Body of pancreas (tissue), 4 donors: ENCODE measurements at regions not wholly inside any gene's neighbourhood (a gene's known extent, or its start where the extent isn't known, plus 50 kb on each side); places are given as distances from the start of the nearest gene placed in this dataset.

ENCODE experiments used
- ATAC-seq: fragments of 150-250 bp; one replicate; pipeline ENCODE4 v1.9.1; 2016
- DNase-seq, 4 donors: peaks; one replicate each; pipeline ENCODE4 v3.0.0-alpha.2; 2019
- H3K27ac ChIP-seq, 4 donors: fragments of 200-600 bp; sonication (generic); 1 replicate in 3 of 4; 2 replicates in 1 of 4; pipeline versions ENCODE4 v1.5.1 to v1.6.1; 2016 to 2019; ENCODE audit warnings: mild to moderate bottlenecking in 1 of 4, mixed read lengths in 1 of 4, moderate library complexity in 1 of 4
- H3K27me3 ChIP-seq, 2 donors: fragments of 200-600 bp; sonication (generic); one replicate each; pipeline ENCODE4 v1.6.0; 2016; ENCODE audit warnings: mild to moderate bottlenecking in 1 of 2
- H3K36me3 ChIP-seq, 2 donors: fragments of 200-600 bp; sonication (generic); replicated peaks in 1 of 2; 2 replicates each; pipeline ENCODE4 v1.5.1; 2016; ENCODE audit warnings: low read depth in 2 of 2; ENCODE audit not compliant: insufficient read depth in 1 of 2
- H3K4me1 ChIP-seq: fragments of 200-600 bp; sonication (generic); one replicate; pipeline ENCODE4 v1.6.0; 2016
- H3K4me3 ChIP-seq, 2 donors: fragments of 200-600 bp; sonication (generic); 1 replicate in 1 of 2; 2 replicates in 1 of 2; pipeline ENCODE4 v1.5.1; 2016 to 2019
- H3K9me3 ChIP-seq, 3 donors: fragments of 200-600 bp; sonication (generic); 1 replicate in 2 of 3; 2 replicates in 1 of 3; pipeline ENCODE4 v1.5.1; 2016
- CTCF ChIP-seq, 7 experiments: fragments of 450-650 bp in 4 of 7; fragments of 200-600 bp in 3 of 7; sonication (generic) in 3 of 7; IDR thresholded peaks; one replicate each; pipeline ENCODE4 v1.5.1; 2016 to 2019; ENCODE audit warnings: antibody characterized with exemption in 7 of 7
- POLR2A ChIP-seq, 3 donors: fragments of 450-650 bp; IDR thresholded peaks; one replicate each; pipeline ENCODE4 v1.6.1; 2016; ENCODE audit warnings: antibody characterized with exemption in 3 of 3, mild to moderate bottlenecking in 2 of 3
- whole genome bisulfite sequencing, 2 donors: methylation state at CpG; one replicate each; pipeline ENCODE4 v1.1.5; 2017; 5-methylcytosine and 5-hydroxymethylcytosine counted together
- intact Hi-C: fragments of 100-400 bp; cut with DNase I; formaldehyde crosslinking; loops from one replicate; pipeline ENCODE4 v1.15.1; 2023

DNA sequence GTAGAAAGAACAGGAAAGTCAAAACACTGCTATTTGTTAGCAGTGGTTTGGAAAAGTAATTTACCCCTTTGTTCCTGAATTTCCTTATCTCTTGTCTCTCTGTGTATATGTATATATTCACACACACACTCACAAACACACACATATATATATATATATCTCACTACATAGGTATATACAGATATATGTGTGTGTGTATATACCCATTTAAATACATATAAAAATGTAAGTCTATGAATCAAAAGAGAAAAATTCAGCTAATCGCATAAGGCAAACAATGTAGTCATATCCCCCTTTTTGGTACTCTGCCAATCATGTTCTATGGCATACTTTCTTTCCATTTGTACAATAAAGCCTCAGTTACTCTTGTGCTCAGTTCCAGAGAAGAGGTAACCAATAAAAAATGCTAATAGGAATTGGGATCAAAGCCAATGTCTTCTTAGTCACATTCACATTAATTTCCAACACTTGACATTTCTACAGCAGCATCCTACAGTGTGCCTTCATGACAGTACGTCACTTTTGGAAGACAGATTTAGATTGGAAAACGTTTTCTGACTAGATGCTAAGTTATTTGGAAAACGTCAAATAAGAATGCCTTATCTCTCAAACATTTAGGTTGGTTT is 94.6 kb downstream of the MC4R start:
- Histone ChIP-seq H3K27ac (no peak overlapping the region), H3K27me3 (no peaks in the 10 kb centered on the region), H3K9me3 (no peaks in the 10 kb centered on the region), H3K4me1 (no peaks in the 10 kb centered on the region), H3K4me3 (no peak overlapping the region), H3K36me3 (no peaks in the 10 kb centered on the region)
- TF ChIP-seq POLR2A (IDR thresholded peaks at IDR 0.05), result no peak
- TF ChIP-seq CTCF (IDR thresholded peaks at IDR 0.05), result no peak
- 30 to 31% methylated on average over 4 of the region's 4 CpGs for WGBS, 2 donors
- DNase-seq (no peak), ATAC-seq (no peak)
- intact Hi-C loops, result no loop called here

DNA sequence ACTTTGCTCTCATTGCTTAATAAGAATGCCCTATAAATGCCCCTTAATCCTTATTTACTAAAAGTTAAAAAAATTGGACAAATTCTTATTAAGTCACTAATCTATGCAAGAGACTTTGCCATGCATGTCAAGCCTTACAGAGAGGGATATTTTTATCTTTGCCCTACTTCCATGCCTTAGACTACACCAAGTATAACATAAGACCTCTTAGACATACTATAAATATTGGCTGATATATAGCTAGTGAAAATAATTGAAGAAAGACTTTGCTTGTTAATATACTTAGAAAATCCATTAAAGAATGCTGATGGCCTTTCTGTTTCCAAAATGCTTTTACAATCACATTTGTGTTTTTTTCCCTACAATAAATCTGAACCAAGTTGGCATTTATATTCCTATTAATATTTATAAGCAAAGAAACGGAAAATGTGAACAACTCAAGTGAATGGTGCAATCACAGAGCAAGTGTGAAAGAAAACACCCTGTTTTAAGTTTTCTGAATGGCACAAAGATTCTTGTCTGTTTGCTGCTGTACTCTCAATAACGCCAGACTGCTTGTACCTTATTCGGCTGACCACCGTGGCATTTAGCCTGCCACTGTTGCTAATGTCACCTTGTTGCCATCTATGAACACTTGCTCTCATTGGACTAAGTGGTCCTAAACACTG is 105.0 kb downstream of the MC4R start:
- DNase-seq, result no peak
- no peak for TF ChIP-seq POLR2A (IDR thresholded peaks at IDR 0.05)
- TF ChIP-seq CTCF (IDR thresholded peaks at IDR 0.05), result no peak
- ATAC-seq, result no peak
- Histone ChIP-seq H3K9me3 (no peaks in the 10 kb centered on the region), H3K27me3 (no peaks in the 10 kb centered on the region), H3K4me1 (no peaks in the 10 kb centered on the region), H3K36me3 (no peaks in the 10 kb centered on the region), H3K27ac (no peak overlapping the region), H3K4me3 (no peak overlapping the region)
- intact Hi-C loops, result no loop called here
- WGBS, 2 donors, result 51 to 61% methylated on average over 4 of the region's 4 CpGs

GRCh38 chr18:60266558-60266957 is 106.0 kb downstream of the MC4R start:
- Histone ChIP-seq H3K27ac (no peak overlapping the region), H3K4me3 (no peak overlapping the region), H3K27me3 (no peaks in the 10 kb centered on the region), H3K36me3 (no peaks in the 10 kb centered on the region), H3K4me1 (no peaks in the 10 kb centered on the region), H3K9me3 (no peaks in the 10 kb centered on the region)
- WGBS, 2 donors, result 34 to 35% methylated on average over 5 of the region's 5 CpGs
- ATAC-seq (no peak), DNase-seq (no peak)
- intact Hi-C loops, result no loop called here
- TF ChIP-seq CTCF (IDR thresholded peaks at IDR 0.05) (no peak), POLR2A (IDR thresholded peaks at IDR 0.05) (no peak)

GRCh38 chr18:60259052-60259681 is 113.4 kb downstream of the MC4R start:
- WGBS, 2 donors, result 62 to 72% methylated on average over 6 of the region's 6 CpGs
- no peaks in the 10 kb centered on the region for H3K36me3 ChIP-seq
- no peaks in the 10 kb centered on the region for H3K4me1 ChIP-seq
- no peak for DNase-seq
- no peak overlapping the region for H3K27ac ChIP-seq
- no peaks in the 10 kb centered on the region for H3K27me3 ChIP-seq
- H3K4me3 ChIP-seq, result no peak overlapping the region
- intact Hi-C loops, result no loop called here
- ATAC-seq, result no peak
- TF ChIP-seq CTCF (IDR thresholded peaks at IDR 0.05) (no peak), POLR2A (IDR thresholded peaks at IDR 0.05) (no peak)
- H3K9me3 ChIP-seq, result no peaks in the 10 kb centered on the region
